IMR-90 (cell line): ENCODE measurements at regions not wholly inside any gene's neighbourhood (a gene's known extent, or its start where the extent isn't known, plus 50 kb on each side); places are given as distances from the start of the nearest gene placed in this dataset.

Experiments
- ATAC-seq: fragments of 200-7000 bp; cut with Tn5 transposase; 2 replicates; pipeline ENCODE4 v1.9.1; 2020; ENCODE audit warnings: low read depth, mild to moderate bottlenecking, moderate library complexity
- BruUV-seq: library from RNA; stranded (reverse); fragments of 400-500 nt; replicated peaks from 2 replicates; lab custom pipeline; 2021; lab: Mats Ljungman, UMichigan
- CTCF ChIA-PET: fragments of 300-600 bp; formaldehyde crosslinking; extraction: SDS; loops from one replicate; lab custom pipeline; 2021; ENCODE audit warnings: antibody characterized with exemption; lab: Yijun Ruan, JAX
- POLR2A ChIA-PET: fragments of 300-600 bp; sonication (Branson Sonifier 250); formaldehyde crosslinking; loops from one replicate; lab custom pipeline; 2022; ENCODE audit warnings: antibody characterized with exemption; ENCODE audit not compliant: unreplicated experiment; lab: Charles Lee
- DNase-seq: peaks from one replicate; pipeline ENCODE4 v3.0.0; 2013
- H2AFZ ChIP-seq: replicated peaks from 2 replicates; pipeline ENCODE3; 2013; ENCODE audit warnings: low read length, mild to moderate bottlenecking; ENCODE audit not compliant: poor library complexity
- H2AK5ac ChIP-seq: 2 replicates; pipeline ENCODE4 v1.6.1; 2013; ENCODE audit warnings: low read depth, low read length, inconsistent platforms
- H2AK9ac ChIP-seq: replicated peaks from 2 replicates; pipeline ENCODE3; 2013; ENCODE audit warnings: mild to moderate bottlenecking, low read depth, low read length, moderate library complexity; ENCODE audit not compliant: poor library complexity
- H2BK120ac ChIP-seq: 2 replicates; pipeline ENCODE4 v1.6.1; 2013; ENCODE audit warnings: low read depth, low read length, inconsistent platforms
- H2BK15ac ChIP-seq: 3 replicates; pipeline ENCODE4 v1.6.1; 2013; ENCODE audit warnings: low read depth, low read length, inconsistent platforms
- H2BK20ac ChIP-seq: 2 replicates; pipeline ENCODE4 v1.6.1; 2013; ENCODE audit warnings: low read depth, mild to moderate bottlenecking, inconsistent platforms, low read length, moderate library complexity
- H2BK5ac ChIP-seq: 2 replicates; pipeline ENCODE4 v1.6.1; 2013; ENCODE audit warnings: mild to moderate bottlenecking, low read depth, low read length, inconsistent platforms; ENCODE audit not compliant: poor library complexity, severe bottlenecking
- H3K14ac ChIP-seq: replicated peaks from 2 replicates; pipeline ENCODE4 v1.6.1; 2013; ENCODE audit warnings: low read depth, low read length, inconsistent platforms
- H3K18ac ChIP-seq: 2 replicates; pipeline ENCODE4 v1.6.1; 2013; ENCODE audit warnings: low read depth, low read length, control low read depth
- H3K23ac ChIP-seq: 2 replicates; pipeline ENCODE4 v1.6.1; 2013; ENCODE audit warnings: low read depth, low read length, inconsistent platforms
- H3K27ac ChIP-seq: 2 replicates; pipeline ENCODE4 v1.5.1; 2013; ENCODE audit warnings: mild to moderate bottlenecking, control low read depth, low read length; ENCODE audit not compliant: insufficient read depth
- H3K27me3 ChIP-seq: 2 replicates; pipeline ENCODE4 v1.6.1; 2013; ENCODE audit warnings: low read length; ENCODE audit not compliant: control insufficient read depth, insufficient read depth
- H3K36me3 ChIP-seq: 2 replicates; pipeline ENCODE4 v1.6.1; 2013; ENCODE audit warnings: low read length, mixed read lengths; ENCODE audit not compliant: control insufficient read depth, insufficient read depth
- H3K4ac ChIP-seq: 2 replicates; pipeline ENCODE4 v1.6.1; 2013; ENCODE audit warnings: low read depth, low read length, inconsistent platforms
- H3K4me1 ChIP-seq: 2 replicates; pipeline ENCODE4 v1.6.1; 2013; ENCODE audit warnings: low read length, mixed read lengths; ENCODE audit not compliant: control insufficient read depth, insufficient read depth
- H3K4me2 ChIP-seq: 2 replicates; pipeline ENCODE4 v1.6.1; 2013; ENCODE audit warnings: low read depth, mild to moderate bottlenecking, control low read depth, low read length, moderate library complexity
- H3K4me3 ChIP-seq: 2 replicates; pipeline ENCODE4 v1.5.1; 2013; ENCODE audit warnings: low read depth, mild to moderate bottlenecking, control low read depth, low read length, moderate library complexity; ENCODE audit not compliant: insufficient read depth
- H3K56ac ChIP-seq: 2 replicates; pipeline ENCODE4 v1.6.1; 2013; ENCODE audit warnings: low read length, inconsistent platforms; ENCODE audit not compliant: insufficient read depth; ENCODE audit errors: extremely low read depth
- H3K79me1 ChIP-seq, 2 experiments: 2 replicates each; pipeline ENCODE4 v1.6.1; 2013; ENCODE audit warnings: low read length in 2 of 2, inconsistent platforms in 1 of 2, low read depth in 1 of 2
- H3K9ac ChIP-seq: 2 replicates; pipeline ENCODE4 v1.6.1; 2013; ENCODE audit warnings: low read depth, low read length, control low read depth
- H3K9me1 ChIP-seq: 2 replicates; pipeline ENCODE4 v1.6.1; 2013; ENCODE audit warnings: low read length, inconsistent platforms; ENCODE audit not compliant: insufficient read depth
- H3K9me3 ChIP-seq: 2 replicates; pipeline ENCODE4 v1.6.1; 2013; ENCODE audit warnings: low read length; ENCODE audit not compliant: control insufficient read depth, insufficient read depth
- H4K20me1 ChIP-seq: 2 replicates; pipeline ENCODE4 v1.6.1; 2013; ENCODE audit warnings: low read length, inconsistent platforms; ENCODE audit not compliant: insufficient read depth
- H4K5ac ChIP-seq: 2 replicates; pipeline ENCODE4 v1.6.1; 2013; ENCODE audit warnings: mild to moderate bottlenecking, low read depth, low read length, control low read depth
- H4K8ac ChIP-seq, 2 experiments: 2 replicates each; pipeline ENCODE4 v1.6.1; 2013; ENCODE audit warnings: low read depth in 2 of 2, low read length in 2 of 2, control low read depth in 1 of 2, inconsistent platforms in 1 of 2
- H4K91ac ChIP-seq: 2 replicates; pipeline ENCODE4 v1.6.1; 2013; ENCODE audit warnings: low read depth, low read length, inconsistent platforms; ENCODE audit not compliant: insufficient read depth
- BHLHE40 ChIP-seq: fragments of 150-350 bp; IDR thresholded peaks from 2 replicates; pipeline ENCODE4 v1.6.1; 2016; ENCODE audit warnings: mild to moderate bottlenecking, low read depth, low read length
- CEBPB ChIP-seq: IDR thresholded peaks from 2 replicates; pipeline ENCODE4 v1.6.1; 2012; ENCODE audit warnings: low read depth, low read length, improper control_type of control experiment
- FOS ChIP-seq: fragments of 150-350 bp; IDR thresholded peaks from 2 replicates; pipeline ENCODE4 v1.6.1; 2016; ENCODE audit warnings: low read depth, low read length
- MAFK ChIP-seq: IDR thresholded peaks from 2 replicates; pipeline ENCODE4 v1.6.1; 2012; ENCODE audit warnings: low read depth, low read length, improper control_type of control experiment
- MAZ ChIP-seq: IDR thresholded peaks from 2 replicates; pipeline ENCODE4 v1.6.1; 2012; ENCODE audit warnings: low read depth, mild to moderate bottlenecking, low read length, improper control_type of control experiment, moderate library complexity, borderline replicate concordance
- MXI1 ChIP-seq: IDR thresholded peaks from 2 replicates; pipeline ENCODE4 v1.6.1; 2012; ENCODE audit warnings: low read depth, mild to moderate bottlenecking, low read length, moderate library complexity, borderline replicate concordance
- NFE2L2 ChIP-seq: fragments of 150-350 bp; IDR thresholded peaks from 2 replicates; pipeline ENCODE4 v1.6.1; 2016; ENCODE audit warnings: low read depth, mild to moderate bottlenecking, low read length
- POLR2A ChIP-seq: IDR thresholded peaks from 2 replicates; pipeline ENCODE4 v1.6.1; 2012; ENCODE audit warnings: mild to moderate bottlenecking, low read depth, low read length
- RAD21 ChIP-seq: IDR thresholded peaks from 2 replicates; pipeline ENCODE4 v1.6.1; 2012; ENCODE audit warnings: low read length, improper control_type of control experiment
- RCOR1 ChIP-seq: IDR thresholded peaks from 2 replicates; pipeline ENCODE4 v1.6.1; 2012; ENCODE audit warnings: mild to moderate bottlenecking, low read length, improper control_type of control experiment; ENCODE audit not compliant: insufficient replicate concordance
- SMC3 ChIP-seq: fragments of 150-350 bp; IDR thresholded peaks from 2 replicates; pipeline ENCODE4 v1.6.1; 2016; ENCODE audit warnings: low read depth, mild to moderate bottlenecking, antibody characterized with exemption, low read length, moderate library complexity
- WGBS, 2 experiments: methylation state at CpG; one replicate each; pipeline versions ENCODE4 v1.1.5 to v1.1.7; 2013; ENCODE audit warnings: missing lambda C conversion rate in 2 of 2; ENCODE audit not compliant: insufficient read length in 1 of 2; ENCODE audit errors: extremely low coverage in 2 of 2; 5-methylcytosine and 5-hydroxymethylcytosine counted together
- dilution Hi-C: fragments of 300-500 bp; cut with HindIII; formaldehyde crosslinking; loops from one replicate; pipeline ENCODE4 v1.14.3; 2018; ENCODE audit warnings: low sequenced_read_pairs; ENCODE audit not compliant: unreplicated experiment
- in situ Hi-C: fragments of 300-500 bp; cut with MboI; formaldehyde crosslinking; loops from 3 replicates; pipeline ENCODE4 v1.14.3; 2019; ENCODE audit warnings: low sequenced_read_pairs, inconsistent platforms, mixed read lengths
- intact Hi-C: fragments of 100-400 bp; cut with micrococcal nuclease; formaldehyde crosslinking; loops from 2 replicates; pipeline ENCODE4 v1.10.0; 2022
- TF ChIP-seq, protein P1 (sequence below): conservative IDR thresholded peaks from 2 replicates; pipeline ENCODE4 v1.5.1; 2012; ENCODE audit warnings: mild to moderate bottlenecking, low read depth, low read length, improper control_type of control experiment

DNA sequence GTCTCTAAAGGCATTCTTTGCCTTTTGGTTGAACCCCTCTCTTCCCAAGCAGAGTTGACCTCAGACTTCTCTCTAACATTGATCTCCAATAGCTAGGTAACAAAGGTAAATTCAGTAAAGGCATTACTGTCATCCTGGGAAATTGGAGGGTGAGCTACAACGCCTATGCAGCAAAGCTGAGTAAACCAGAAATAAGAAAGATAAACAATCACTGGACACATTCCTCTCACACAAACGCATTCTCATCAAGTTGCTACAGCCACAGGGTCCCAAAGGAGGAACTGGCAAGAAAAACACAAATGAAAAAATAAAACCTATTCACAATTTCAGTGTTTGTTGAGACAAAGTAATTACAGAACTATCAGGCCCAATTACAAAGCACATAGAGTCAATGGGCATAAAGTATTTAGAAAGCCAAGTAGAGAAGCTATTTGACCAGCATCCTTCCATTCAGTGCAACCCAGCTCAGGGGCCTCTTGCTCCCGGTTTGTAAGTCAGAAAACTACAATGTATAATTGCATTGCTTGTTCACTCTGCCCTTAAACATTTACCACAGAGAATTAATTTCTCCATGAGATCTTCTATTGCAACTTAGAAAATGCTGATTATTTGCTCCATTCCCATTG is 967.7 kb downstream of the PCDH7 start:
- no peaks in the 10 kb centered on the region for H4K20me1 ChIP-seq
- no peak overlapping the region for H4K8ac ChIP-seq
- H3K27me3 ChIP-seq, result no peaks in the 10 kb centered on the region
- no peaks in the 10 kb centered on the region for H3K9me3 ChIP-seq
- no peak overlapping the region for H2BK15ac ChIP-seq
- H2BK5ac ChIP-seq, result no peak overlapping the region
- intact Hi-C loops (no loop called here), in situ Hi-C loops (no loop called here), dilution Hi-C loops (no loop called here)
- no peak overlapping the region for H3K27ac ChIP-seq
- no peak overlapping the region for H4K91ac ChIP-seq
- H3K79me1 ChIP-seq, result no peaks in the 10 kb centered on the region
- no peak overlapping the region for H3K4me2 ChIP-seq
- TF ChIP-seq SMC3 (no peak), POLR2A (no peak), BHLHE40 (no peak), MAZ (no peak), MAFK (no peak), CEBPB (no peak), MXI1 (no peak), RAD21 (no peak), NFE2L2 (no peak), RCOR1 (no peak), FOS (no peak)
- TF ChIP-seq, protein P1, sequence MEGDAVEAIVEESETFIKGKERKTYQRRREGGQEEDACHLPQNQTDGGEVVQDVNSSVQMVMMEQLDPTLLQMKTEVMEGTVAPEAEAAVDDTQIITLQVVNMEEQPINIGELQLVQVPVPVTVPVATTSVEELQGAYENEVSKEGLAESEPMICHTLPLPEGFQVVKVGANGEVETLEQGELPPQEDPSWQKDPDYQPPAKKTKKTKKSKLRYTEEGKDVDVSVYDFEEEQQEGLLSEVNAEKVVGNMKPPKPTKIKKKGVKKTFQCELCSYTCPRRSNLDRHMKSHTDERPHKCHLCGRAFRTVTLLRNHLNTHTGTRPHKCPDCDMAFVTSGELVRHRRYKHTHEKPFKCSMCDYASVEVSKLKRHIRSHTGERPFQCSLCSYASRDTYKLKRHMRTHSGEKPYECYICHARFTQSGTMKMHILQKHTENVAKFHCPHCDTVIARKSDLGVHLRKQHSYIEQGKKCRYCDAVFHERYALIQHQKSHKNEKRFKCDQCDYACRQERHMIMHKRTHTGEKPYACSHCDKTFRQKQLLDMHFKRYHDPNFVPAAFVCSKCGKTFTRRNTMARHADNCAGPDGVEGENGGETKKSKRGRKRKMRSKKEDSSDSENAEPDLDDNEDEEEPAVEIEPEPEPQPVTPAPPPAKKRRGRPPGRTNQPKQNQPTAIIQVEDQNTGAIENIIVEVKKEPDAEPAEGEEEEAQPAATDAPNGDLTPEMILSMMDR, result no peak
- H3K14ac ChIP-seq, result no peak overlapping the region
- no peak overlapping the region for H3K4me3 ChIP-seq
- H3K56ac ChIP-seq, result no peak overlapping the region
- H2BK20ac ChIP-seq, result no peak overlapping the region
- BruUV-seq, result no TSS peak
- H3K23ac ChIP-seq, result no peak overlapping the region
- H3K36me3 ChIP-seq, result no peaks in the 10 kb centered on the region
- no peak overlapping the region for H3K9ac ChIP-seq
- H2BK120ac ChIP-seq, result no peak overlapping the region
- no peak overlapping the region for H2AFZ ChIP-seq
- no peak overlapping the region for H3K18ac ChIP-seq
- ChIA-PET POLR2A (no interaction called here), CTCF (no interaction called here)
- H3K4ac ChIP-seq, result no peak overlapping the region
- no peak for ATAC-seq
- WGBS, 2 experiments, result no CpG with 5 or more reads among the region's 3 CpGs
- no peak overlapping the region for H4K5ac ChIP-seq
- no peak for DNase-seq
- H2AK9ac ChIP-seq, result no peak overlapping the region
- no peaks in the 10 kb centered on the region for H3K4me1 ChIP-seq
- H3K9me1 ChIP-seq, result no peaks in the 10 kb centered on the region
- H2AK5ac ChIP-seq, result no peak overlapping the region
